HUDEP-2 (cell line): ENCODE measurements at regions not wholly inside any gene's neighbourhood (a gene's known extent, or its start where the extent isn't known, plus 50 kb on each side); places are given as distances from the start of the nearest gene placed in this dataset.
A peak's percentile ranks its signal among the peaks of the same experiment; 100 is the strongest.

ENCODE experiments used
- DNase-seq, 76 experiments: peaks; one replicate each; lab custom pipeline; 2025; ENCODE audit not compliant: unreplicated experiment in 76 of 76; lab: John Stamatoyannopoulos, UW

GRCh38 chr4:119937746-119938145 lies 128.9 kb downstream of the MAD2L1 start:
- DNase-seq: no peak

- DNase-seq: no peak
Observed at GRCh38 chr4:119933606-119934005, 133.0 kb downstream of the MAD2L1 start.

GRCh38 chr4:119932277-119932676 lies 134.4 kb downstream of the MAD2L1 start:
- DNase-seq: peak in 1 of 76 experiments; percentile 6

- no peak for DNase-seq
Observed at GRCh38 chr4:119930546-119930945, 136.1 kb downstream of the MAD2L1 start.

- DNase-seq: no peak
Observed at GRCh38 chr4:119921830-119922229, 144.8 kb downstream of the MAD2L1 start.

GRCh38 chr4:119906277-119906676 lies 160.4 kb downstream of the MAD2L1 start:
- DNase-seq: no peak

GRCh38 chr4:119898211-119898610 lies 168.4 kb downstream of the MAD2L1 start:
- no peak for DNase-seq

GRCh38 chr4:119897260-119897659 lies 169.4 kb downstream of the MAD2L1 start:
- DNase-seq: no peak

- no peak for DNase-seq
Observed at GRCh38 chr4:119894650-119895208, 171.9 kb downstream of the MAD2L1 start.

- no peak for DNase-seq
Observed at GRCh38 chr4:119873794-119874325, 192.8 kb downstream of the MAD2L1 start.

- DNase-seq: no peak
Observed at GRCh38 chr4:119873132-119873531, 193.5 kb downstream of the MAD2L1 start.

GRCh38 chr4:119872371-119873016 lies 194.2 kb downstream of the MAD2L1 start:
- DNase-seq: no peak

GRCh38 chr4:119870856-119871255 lies 195.8 kb downstream of the MAD2L1 start:
- no peak for DNase-seq

GRCh38 chr4:119865789-119866188 lies 200.9 kb downstream of the MAD2L1 start:
- DNase-seq: no peak

- DNase-seq: no peak
Observed at GRCh38 chr4:119865389-119865788, 201.3 kb downstream of the MAD2L1 start.

- DNase-seq: no peak
Observed at GRCh38 chr4:119861731-119862130, 204.9 kb downstream of the MAD2L1 start.

- no peak for DNase-seq
Observed at GRCh38 chr4:119858176-119858575, 208.5 kb downstream of the MAD2L1 start.

- no peak for DNase-seq
Observed at GRCh38 chr4:119854364-119854763, 212.3 kb downstream of the MAD2L1 start.

GRCh38 chr4:119851649-119852048 lies 215.0 kb downstream of the MAD2L1 start:
- DNase-seq: no peak

GRCh38 chr4:119841361-119841760 lies 212.8 kb upstream of the PDE5A start:
- DNase-seq: no peak

- no peak for DNase-seq
Observed at GRCh38 chr4:119835613-119835910, 207.0 kb upstream of the PDE5A start.

GRCh38 chr4:119834906-119835612 lies 206.5 kb upstream of the PDE5A start:
- no peak for DNase-seq
